DMS 273 treated with DMSO at 0.1 percent for 48 hours (cell line): ENCODE measurements at regions not wholly inside any gene's neighbourhood (a gene's known extent, or its start where the extent isn't known, plus 50 kb on each side); places are given as distances from the start of the nearest gene placed in this dataset.
"Not testable (repeated sequence)": the region's sequence is repeated elsewhere in the genome, so short reads cannot be mapped to it uniquely, and the experiment has no call there.

Source experiments
- DNase-seq: peaks from one replicate; lab custom pipeline; 2025; lab: John Stamatoyannopoulos, UW

GRCh38 chr3:24545887-24546286 is 51.2 kb upstream of the THRB start:
- no peak for DNase-seq

- DNase-seq, result no peak
Observed at GRCh38 chr3:24548278-24548677, 53.6 kb upstream of the THRB start.

GRCh38 chr3:24550588-24550987 is 55.9 kb upstream of the THRB start:
- no peak for DNase-seq

- DNase-seq, result no peak
Observed at GRCh38 chr3:24551626-24552025, 57.0 kb upstream of the THRB start.

- DNase-seq, result no peak
Observed at GRCh38 chr3:24562895-24563294, 68.2 kb upstream of the THRB start.

DNA sequence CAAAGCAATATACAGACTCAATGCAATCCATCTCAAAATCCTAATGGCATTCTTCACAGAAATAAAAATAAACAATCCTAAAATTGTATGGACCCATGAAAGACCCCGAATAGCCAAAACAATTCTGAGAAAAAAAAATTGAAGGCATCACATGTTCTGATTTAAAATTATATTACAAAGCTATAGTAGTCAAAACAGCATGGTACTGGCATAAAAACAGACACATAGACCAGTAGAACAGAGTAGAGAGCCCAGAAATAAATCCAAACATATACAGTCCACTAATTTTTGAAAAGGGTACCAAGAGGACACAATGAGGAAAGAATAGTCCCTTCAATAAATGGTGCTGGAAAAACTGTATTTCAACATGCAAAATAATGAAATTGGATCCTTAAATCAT is 70.4 kb upstream of the THRB start:
- no peak for DNase-seq

GRCh38 chr3:24565656-24566055 is 71.0 kb upstream of the THRB start:
- DNase-seq, result no peak

DNA sequence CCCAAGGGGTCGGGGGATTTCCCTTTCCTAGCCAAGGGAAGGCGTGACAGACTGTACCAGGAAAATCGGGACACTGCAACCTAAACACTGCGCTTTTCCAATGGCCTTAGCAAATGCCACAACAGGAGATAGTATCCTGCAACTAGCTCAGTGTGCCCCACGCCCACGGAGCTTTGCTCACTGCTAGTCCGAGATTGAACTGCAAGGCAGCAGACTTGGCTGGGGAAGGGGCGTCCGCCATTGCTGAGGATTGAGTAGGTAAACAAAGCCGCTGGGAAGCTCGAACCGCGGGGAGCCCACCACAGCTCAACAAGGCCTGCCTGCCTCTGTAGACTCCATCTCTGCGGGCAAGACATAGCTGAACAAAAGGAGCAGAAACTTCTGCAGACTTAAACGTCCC is 72.3 kb upstream of the THRB start:
- DNase-seq, result no peak

DNA sequence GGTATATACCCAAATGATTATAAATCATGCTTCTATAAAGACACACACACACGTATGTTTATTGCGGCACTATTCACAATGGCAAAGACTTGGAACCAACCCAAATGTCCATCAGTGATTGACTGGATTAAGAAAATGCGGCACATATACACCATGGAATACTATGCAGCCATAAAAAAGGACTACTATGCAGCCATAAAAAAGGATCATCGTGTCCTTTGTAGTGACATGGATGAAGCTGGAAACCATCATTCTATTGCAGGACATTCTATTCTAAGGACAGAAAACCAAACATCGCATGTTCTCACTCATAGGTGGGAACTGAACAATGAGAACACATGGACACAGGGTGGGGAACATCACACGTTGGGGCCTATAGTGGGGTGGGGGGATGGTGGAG is 77.8 kb upstream of the THRB start:
- not testable (repeated sequence) for DNase-seq

DNA sequence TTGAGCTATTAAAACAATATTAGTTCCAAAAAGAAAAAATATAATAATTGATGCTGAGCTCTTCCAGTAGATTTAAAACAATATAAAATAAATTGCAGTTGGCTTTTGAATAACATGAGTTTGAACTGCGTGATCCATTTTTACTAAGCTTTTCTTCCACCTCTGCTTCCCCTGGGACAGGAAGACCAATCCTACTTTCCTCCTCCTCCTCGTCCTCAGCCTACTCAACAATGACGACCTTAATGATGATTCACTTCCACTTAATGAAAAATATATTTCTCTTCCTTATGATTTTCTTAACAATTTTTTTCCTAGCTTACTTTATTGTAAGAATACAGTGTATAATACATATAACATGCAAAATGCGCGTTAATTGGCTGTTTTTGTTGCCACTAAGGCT is 78.9 kb upstream of the THRB start:
- DNase-seq, result no peak

GRCh38 chr3:24578324-24578723 is 83.7 kb upstream of the THRB start:
- no peak for DNase-seq

DNA sequence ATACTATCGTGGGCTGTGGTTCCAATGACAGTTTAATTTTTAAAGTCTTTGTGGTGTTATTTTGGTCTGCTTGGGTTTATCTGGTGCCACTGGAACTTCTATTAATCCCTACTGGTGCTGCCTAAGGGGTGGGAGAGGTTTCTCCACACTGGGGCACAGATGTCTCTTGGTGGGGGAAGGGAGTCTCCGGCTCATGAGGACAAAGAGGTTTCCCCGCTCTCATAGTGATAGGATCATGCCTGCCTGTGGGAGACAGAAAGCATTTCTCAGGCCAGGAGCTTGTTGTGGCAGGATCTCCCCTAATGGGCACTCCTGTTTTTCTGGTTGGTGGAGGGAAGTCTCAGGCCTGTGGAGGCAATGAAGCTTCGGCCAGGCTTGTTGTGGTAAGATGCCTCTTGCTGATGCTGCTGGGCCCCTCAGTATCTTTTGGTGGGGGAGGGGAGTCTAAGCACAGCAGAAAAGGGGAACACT is 84.3 kb upstream of the THRB start:
- no peak for DNase-seq

GRCh38 chr3:24582431-24583403 is 88.1 kb upstream of the THRB start:
- no peak for DNase-seq

DNA sequence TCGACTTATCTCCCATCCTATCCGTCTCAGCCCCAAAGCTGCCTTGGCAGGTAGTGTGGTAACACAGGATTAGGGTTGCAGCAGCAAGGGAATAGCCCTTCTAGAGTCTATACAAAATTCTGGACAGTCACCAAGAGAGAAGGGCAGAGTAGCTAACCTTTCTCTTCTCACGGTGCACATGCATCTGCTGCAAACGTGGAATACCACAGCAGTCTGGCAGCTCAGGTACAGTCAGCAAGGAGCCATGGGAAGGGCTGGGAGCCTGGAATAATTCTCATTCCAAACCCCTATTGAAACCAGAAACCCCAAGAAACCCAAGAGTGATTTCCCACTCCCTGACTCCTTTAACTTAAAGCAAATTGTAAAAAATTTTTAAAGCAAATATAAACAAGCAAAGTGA is 92.3 kb upstream of the THRB start:
- DNase-seq, result no peak

DNA sequence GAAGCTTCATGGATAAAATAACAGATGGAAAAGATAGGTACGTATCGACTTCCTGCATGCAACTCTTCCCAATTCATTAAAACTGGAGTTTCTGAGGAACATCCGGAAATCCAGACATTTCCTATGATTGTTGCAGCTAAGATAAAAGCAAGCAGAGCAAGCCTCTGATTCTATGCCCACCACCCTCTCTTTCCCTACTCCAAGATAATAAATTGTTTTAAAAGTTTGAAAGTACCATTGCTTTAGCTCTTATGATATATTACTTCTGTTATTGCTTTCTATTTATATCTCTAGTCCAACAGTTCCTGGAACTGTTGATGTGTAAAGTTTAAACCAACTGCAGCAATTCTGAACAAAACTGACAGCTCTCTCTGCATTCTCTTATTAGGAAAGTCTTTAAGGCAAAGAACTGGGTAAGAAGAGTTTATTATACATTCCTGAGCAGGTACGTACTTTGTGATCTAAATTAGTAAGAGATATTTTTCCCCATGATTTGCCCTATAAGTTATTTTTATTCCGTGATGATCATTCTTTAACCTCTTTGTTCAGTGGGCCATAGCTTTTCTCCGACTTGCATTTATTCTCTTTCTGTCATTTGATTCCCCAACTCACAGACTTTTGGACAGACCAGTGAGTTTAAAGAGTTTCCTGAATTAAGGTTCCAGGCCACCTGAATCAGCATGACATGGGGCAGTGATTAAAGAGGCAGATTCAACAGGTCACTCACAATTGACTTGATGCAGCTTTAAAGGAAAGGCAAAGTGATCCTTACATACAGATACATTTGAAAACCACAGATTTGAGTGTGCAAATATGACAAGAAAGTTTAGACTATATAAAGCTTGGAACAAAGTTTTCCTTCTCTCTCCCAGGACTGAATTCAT is 94.2 kb upstream of the THRB start:
- no peak for DNase-seq

- DNase-seq, result no peak
Observed at GRCh38 chr3:24589513-24589851, 94.8 kb upstream of the THRB start.

GRCh38 chr3:24589931-24590880 is 95.6 kb upstream of the THRB start:
- DNase-seq, result no peak

DNA sequence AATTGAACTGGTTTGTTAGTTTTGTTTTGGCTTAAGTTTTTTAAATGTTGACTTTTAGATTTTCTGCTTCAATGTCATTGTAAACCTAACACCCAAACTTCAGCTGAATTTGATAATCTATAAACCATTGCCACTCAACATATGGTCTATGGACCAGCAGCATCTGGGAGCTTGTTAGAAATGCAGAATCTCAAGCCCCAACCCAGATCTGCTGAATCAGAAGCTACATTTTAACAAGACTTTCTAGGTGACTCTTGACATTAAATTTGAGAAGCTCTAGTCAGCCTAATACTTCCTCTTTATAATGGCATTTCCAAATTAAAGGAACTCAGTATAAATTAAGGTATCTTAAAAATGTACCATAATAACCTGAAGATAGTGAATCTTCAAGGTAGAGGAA is 96.5 kb upstream of the THRB start:
- no peak for DNase-seq

DNA sequence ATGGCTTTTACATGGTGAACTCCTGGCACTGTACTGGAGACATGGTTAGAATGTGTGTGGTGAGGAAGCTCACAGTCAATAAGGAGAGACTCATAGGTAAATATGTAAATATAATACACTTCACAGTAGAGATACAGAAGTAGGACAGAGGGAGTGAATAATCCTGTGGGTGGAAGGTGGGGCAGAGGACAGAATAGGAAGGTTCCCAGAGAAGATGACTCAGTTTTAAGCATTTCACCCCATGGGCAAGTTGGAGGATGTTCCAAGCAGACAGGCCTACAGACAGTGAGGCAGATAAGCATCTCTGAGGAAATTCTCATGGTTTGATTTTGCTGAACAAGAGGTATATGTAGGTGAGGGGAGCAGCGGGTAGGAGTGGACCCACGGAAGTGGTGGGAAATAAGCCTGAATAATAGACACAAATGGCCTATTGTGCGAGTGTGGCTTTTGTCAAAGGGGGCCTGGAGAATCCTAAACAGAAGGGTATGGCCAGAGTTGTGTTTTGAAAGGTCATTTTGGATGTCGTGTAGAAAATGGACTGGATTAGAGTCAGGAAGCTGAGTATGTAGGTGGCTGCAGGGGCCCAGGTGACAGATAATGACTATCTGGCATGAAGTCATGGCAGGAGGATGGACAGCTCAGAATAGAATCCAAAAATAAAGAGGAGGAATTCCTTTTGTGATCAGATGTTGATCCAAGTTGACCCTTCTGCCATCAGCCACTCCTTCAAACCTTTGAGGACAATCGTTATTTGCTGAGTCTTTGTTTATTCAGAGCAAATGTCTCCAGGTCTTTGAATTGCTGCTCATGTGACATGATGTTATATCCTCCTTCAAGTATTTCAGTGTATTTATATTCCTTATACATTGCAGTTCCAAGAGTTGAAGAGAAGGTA is 97.3 kb upstream of the THRB start:
- DNase-seq, result no peak

GRCh38 chr3:24594161-24594560 is 99.5 kb upstream of the THRB start:
- no peak for DNase-seq

GRCh38 chr3:24595796-24596195 is 101.1 kb upstream of the THRB start:
- no peak for DNase-seq
